ENCODE measurements at regions not wholly inside any gene's neighbourhood (a gene's known extent, or its start where the extent isn't known, plus 50 kb on each side); places are given as distances from the start of the nearest gene placed in this dataset.

- no peak for DNase-seq
These were observed 433.7 kb upstream of the MGMT start for GRCh38 chr10:129033340-129033739.

GRCh38 chr10:129033790-129034272 lies 433.2 kb upstream of the MGMT start:
- DNase-seq = peak; percentile 3

- peak; percentile 52 for DNase-seq
These were observed 431.8 kb upstream of the MGMT start for GRCh38 chr10:129035052-129035827.

- no peak for DNase-seq
These were observed 428.5 kb upstream of the MGMT start for GRCh38 chr10:129038522-129038921.

DNA sequence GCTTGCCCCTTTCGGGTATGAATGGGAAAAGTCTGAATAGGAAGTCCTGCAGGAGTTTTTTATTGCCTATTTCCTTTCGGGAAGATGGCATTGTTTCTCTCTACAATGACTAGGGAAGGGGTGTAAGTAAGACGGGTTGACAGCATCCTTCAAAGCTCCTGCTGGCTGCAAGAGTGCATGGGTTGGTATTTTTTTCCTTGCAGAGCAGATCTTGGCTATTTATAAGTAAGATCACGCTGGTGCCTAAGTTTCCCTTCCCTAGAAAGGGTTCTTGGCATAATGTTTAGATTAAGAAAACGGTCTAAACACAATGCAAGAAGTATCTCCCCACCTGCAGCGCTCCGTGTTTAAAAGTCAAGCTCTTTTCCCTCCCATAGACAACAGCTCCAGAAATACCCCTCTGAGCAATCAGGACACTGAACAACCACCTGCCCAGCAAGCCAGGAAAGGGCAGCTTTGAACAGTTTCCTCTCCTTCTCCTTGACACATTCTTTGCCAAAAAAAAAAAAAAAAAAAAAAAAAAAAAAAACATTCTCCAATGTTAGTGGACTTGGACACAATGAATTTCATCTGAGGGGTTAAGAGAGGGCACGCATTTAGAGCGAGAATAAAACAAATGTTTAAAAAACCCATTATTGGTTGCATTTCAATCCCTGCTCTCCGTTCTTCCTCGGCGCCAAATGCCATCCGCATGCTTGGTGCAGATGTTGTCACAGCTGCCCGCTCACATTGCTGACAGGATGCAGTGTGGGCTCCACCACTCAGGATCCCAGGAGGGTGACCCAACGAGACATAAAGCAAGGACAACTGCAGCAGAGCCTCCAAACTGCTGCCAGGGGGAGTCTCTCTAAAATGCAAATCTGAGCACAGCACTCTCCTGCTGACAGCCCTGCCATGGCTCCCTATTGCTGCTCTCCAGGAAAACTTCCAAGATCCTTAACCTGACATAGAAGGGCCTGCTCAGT lies 427.4 kb upstream of the MGMT start:
- no peak for DNase-seq

- no peak for DNase-seq
These were observed 426.7 kb upstream of the MGMT start for GRCh38 chr10:129040377-129040776.

GRCh38 chr10:129041916-129042315 lies 425.1 kb upstream of the MGMT start:
- DNase-seq = no peak

DNA sequence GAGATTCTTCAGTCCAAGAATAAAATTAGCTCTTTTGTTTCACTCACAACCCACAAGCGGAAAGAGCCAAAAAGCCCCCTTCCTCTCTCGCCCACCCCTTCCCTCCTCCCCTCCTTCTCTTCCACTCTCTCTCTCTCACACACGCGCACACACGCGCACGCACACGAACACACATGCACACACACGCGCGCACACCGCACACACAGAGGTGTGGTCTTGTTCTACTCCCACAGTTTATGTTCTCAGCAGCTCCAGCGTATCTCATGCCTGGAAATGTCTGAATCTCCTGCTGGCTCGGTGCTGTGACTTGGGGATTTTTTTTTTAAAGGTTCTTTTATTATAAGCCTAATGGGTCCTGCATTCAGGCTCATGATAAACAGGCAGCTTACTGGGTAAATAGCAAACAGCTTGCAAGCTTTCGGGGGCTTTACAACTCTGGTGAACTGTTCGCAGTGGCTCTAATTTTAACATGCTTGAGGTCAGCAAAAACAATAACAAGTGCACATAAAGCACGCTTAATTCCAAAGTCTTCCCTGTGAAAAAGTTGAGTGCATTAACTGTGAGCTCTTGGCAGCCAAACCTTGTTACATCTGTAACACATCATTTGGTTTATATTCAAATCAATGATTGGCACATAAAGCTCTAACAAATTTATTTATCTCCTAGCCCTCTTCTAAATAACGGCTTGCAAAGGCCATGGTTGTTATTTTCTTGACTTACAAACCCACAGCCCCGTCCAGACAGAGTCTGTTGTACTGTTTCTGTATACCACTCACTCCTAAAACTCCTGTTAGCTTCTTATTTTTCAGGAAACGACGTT lies 424.1 kb upstream of the MGMT start:
- no peak for DNase-seq

DNA sequence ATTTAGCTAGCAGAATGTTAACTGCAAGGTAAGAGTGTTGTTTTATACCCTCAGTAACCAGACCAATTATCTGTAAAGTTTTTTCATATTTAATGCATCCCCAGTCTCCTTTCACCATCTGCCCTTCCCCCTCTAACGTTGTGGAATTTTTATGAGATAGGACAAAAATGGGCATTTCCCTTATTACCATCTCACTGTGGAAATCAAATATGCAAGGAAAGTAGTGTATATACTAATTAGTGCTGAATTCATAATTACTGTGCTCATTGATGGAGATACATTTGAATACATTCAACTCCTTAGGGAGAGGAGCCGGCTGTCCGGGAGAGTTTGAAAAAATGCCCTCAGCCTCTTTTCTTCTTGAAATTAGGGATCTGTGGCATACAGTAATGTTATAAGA lies 423.4 kb upstream of the MGMT start:
- DNase-seq = no peak

DNA sequence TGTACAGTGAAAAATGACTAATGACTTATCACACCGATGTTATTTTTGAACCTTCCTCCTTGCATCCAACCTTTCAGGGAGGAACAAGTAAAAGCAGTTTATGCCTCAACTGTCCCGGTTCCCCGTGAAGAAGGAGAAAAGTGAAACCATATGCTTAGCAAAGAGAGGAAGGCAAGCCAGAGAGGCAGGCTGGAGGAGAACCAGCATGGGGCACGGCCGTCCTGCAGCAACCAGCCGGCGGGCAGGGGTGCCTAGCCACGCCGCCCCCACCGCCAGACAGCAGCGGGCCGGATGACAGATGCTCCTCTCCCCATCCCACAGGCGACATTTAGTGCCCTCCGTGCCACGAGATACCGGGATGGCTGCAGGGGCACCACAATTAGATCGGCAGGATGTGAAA lies 421.4 kb upstream of the MGMT start:
- no peak for DNase-seq

DNA sequence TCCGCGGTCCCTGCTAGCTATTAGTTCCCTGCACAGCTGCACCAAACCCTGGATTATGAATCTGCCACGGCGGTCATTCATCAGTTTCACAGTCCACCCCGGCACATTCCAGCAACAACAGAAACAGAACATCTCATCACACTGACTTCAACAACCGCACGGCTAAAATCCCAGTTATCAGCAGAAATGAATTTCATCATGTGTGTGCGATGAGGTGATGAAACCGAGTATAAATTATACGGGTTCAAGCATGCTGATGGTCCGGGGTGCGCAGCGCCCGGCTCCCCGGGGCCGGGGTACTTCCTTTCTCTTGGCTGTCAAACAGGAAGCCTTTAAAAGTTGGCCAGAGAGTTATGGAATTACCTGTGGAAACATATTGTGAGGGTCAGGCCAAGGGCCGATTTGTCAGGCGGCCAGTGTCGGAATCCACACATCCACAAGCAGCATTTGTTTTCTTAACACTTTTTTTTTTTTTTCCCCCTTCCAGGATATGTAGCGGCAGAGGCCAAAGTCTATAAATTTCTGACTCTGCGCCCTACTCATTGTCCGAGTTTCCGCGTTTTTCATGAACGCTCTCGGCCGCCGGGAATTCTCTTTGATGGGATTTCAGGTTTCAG lies 420.9 kb upstream of the MGMT start:
- no peak for DNase-seq

DNA sequence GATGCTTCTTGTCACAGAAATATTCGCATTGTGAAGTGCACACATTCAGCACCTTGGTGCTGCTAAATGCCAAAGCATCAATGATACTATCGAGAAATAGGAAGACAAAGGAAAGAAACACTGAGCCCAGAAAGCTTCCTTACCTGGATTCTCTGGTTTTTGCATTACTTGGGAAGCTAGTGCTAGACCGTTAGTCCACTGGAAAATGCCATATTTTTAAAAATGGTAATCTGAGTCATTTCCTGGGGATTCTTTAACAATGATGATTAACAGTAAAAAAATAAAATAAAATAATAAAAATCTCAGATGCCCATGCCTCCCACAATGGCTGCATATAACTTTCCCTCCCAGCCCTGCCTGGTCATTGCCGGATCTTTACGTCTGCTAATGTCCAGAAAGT lies 420.1 kb upstream of the MGMT start:
- DNase-seq = no peak

GRCh38 chr10:129047600-129047999 lies 419.4 kb upstream of the MGMT start:
- no peak for DNase-seq

DNA sequence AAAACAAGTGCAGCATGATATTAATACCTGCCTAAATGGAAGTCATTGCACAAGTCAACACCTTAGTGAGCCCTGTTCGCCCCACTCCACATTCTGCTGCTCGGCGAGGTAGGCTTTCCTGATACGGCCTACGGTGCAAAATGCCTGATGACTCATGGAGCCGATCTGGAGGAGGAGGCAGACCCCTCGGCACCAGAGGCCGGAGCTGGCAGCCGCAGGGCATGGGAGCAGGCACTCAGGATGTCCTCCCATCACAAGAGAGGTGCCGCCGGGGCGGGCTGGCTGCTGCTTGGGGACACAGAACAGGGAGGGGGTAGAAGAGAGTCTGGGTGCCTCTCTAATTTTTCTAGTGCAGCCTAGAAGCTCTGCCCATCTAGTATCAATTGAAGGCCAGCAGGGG lies 418.5 kb upstream of the MGMT start:
- DNase-seq = no peak

DNA sequence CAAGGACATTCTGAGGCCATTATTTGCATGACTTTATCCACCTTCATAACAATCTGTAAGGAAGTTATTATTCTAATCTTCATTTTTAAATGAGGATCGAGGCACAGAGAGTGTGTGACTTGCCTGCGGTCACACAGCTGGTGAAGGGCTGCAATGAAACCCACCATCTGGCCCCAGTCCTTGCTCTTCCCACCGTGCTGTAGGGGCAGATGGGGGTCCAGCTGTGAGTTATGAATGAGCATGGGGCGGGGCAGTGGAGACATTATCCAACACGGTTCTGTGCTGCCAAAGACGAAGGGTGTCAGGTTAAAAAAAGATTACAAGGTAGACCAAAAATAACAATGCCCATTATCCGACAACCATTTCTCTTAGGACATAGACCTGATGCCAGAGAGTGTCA lies 417.5 kb upstream of the MGMT start:
- no peak for DNase-seq

DNA sequence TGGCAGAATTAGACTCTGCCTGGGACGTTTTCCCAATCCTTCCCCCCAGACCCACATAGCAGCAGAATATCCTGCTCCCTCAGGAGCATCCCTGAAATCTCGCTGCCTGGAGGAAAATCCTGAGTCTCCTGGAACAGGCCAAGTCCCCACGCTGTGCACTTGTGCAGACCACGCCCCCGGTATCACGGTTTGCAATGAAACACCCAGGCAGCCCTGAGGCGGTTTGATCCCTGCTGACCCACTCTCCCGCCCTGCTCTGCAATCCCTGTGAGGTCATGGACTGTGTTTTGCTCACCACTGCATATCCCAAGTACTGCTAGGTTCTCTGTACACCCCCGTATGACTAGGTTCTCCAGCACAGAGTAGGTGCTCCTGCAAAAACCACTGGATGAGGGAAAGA lies 411.8 kb upstream of the MGMT start:
- no peak for DNase-seq

- DNase-seq = no peak
These were observed 411.1 kb upstream of the MGMT start for GRCh38 chr10:129055986-129056385.

- no peak for DNase-seq
These were observed 410.0 kb upstream of the MGMT start for GRCh38 chr10:129056734-129057689.

- peak; percentile 47 for DNase-seq
These were observed 409.0 kb upstream of the MGMT start for GRCh38 chr10:129057856-129058663.

DNA sequence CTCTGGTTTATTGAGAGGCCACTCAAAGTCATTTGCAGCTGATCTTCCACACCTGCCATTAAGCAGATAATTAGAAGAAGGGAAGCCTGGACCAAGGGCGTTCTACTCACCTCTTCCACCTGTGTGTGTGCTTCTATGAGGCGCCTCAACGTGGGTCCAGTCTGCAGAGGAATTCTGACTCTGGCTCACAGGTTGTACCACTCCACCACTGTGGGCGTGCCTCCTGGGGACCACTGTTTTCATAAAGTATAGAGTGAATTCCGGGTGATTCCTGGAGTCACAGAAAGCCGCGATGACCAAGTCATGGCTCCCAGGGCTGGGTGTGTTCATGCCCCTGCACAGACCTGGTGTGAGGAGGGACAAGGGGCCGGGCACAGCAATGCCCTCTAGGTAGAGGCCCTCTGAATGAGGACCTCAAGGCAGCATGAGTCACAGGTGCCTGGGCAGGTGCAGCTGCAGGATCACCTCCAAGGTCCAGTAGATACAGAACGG lies 408.3 kb upstream of the MGMT start:
- DNase-seq = no peak

Measured in CD4-positive, alpha-beta T cell treated with Interleukin-17A for 1 hour (primary cell).